SK-MEL-5 (cell line): ENCODE measurements at regions not wholly inside any gene's neighbourhood (a gene's known extent, or its start where the extent isn't known, plus 50 kb on each side); places are given as distances from the start of the nearest gene placed in this dataset.
"Not testable (repeated sequence)": the region's sequence is repeated elsewhere in the genome, so short reads cannot be mapped to it uniquely, and the experiment has no call there.

Experiments used
- DNase-seq: peaks from one replicate; pipeline ENCODE4 v3.0.0-alpha.2; 2016; ENCODE audit warnings: low read depth, low spot score
- in situ Hi-C: cut with HindIII; loops from 2 replicates; pipeline ENCODE4 v1.10.0; 2016; ENCODE audit warnings: low sequenced_read_pairs, high pct_unique_total_duplicates, low pct_unique_long_range_greater_than_20kb

DNA sequence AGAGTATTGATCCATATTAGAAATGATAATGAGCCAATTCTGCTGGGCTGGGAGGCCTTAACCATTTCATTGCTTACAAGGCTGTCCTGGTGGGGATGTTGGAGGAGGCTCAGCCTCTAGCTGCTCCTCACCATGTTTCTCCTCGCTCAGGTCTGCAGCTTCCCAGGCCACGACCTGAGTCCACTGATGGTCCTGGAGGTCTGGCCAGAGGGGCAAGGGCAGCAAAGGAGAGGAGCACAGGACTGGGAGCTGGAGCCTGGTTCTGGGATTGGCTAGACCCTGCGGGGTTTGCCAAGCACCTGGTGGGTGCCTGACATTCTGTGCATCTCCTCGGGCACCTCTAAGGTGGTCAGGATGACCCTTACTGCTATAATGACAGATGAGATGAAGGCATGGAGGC lies 92.6 kb downstream of the KIF26A start:
- in situ Hi-C loops: no loop called here
- DNase-seq: no peak

DNA sequence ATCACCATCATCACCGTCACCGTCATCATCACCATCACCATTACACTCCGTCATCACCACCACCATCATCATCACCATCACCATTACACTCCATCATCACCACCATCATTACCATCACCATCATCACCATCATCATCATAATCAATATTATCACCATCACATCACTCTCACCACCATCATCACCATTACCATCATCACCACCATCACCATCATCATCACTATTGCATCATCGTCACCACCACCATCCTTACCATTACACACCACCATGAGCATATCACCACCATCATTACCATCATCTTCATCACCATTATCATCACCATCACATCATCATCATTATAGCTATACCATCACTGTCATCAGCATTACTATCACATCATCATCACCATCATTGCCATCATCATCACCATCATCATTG lies 93.7 kb downstream of the KIF26A start:
- DNase-seq: no peak
- in situ Hi-C loops: no loop called here

DNA sequence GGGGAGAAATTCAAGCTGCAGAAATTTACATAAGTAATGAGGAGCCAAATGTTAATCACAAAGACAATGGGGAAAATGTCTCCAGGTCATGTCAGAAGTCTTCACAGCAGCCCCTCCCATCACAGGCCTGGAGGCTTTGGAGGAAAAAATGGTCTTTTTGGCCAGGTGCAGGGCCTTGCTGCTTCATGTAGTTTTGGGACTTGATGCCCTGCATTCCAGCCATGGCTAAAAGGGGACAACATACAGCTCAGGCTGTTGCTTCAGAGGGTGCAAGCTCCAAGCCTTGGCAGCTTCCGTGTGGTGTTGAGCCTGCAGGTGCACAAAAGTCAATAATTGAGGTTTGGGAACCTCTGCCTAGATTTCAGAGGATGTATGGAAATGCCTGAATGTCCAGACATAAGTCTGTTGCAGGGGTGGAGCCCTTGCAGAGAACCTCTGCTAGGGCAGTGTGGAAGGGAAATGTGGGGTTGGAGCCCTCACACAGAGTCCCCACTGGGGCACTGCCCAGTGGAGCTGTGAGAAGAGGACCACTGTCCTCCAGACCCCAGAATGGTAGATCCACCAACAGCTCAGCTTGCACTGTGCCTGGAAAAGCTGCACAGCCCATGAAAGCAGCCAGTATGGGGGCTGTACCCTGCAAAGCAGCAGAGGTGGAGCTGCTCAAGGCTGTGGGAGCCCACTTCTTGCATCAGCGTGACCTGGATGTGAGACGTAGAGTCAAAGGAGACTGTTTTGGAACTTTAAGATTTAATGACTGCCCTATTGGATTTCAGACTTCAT lies 95.8 kb downstream of the KIF26A start:
- in situ Hi-C loops, DNase-seq: not testable (repeated sequence)

DNA sequence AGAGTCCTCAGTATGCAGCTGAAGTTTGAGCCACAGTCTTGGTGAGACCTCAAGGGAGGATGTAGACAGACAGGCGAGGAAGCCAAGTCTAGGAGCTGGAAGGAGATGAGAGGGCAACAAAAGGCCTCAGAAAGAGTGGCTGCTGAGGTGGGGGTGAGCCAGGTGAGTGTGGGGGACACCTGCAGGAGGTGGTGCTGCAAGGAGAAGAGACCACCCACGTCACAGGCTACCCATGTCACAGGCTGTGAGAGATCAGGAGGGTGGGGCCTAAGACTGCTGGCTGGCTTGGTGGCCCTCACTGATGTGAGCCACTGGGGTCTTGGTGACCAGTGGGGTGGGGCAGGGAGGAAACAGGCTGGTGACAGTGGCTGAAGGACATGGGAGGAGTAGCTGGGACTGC lies 97.3 kb downstream of the KIF26A start:
- DNase-seq: no peak
- in situ Hi-C loops: no loop called here

DNA sequence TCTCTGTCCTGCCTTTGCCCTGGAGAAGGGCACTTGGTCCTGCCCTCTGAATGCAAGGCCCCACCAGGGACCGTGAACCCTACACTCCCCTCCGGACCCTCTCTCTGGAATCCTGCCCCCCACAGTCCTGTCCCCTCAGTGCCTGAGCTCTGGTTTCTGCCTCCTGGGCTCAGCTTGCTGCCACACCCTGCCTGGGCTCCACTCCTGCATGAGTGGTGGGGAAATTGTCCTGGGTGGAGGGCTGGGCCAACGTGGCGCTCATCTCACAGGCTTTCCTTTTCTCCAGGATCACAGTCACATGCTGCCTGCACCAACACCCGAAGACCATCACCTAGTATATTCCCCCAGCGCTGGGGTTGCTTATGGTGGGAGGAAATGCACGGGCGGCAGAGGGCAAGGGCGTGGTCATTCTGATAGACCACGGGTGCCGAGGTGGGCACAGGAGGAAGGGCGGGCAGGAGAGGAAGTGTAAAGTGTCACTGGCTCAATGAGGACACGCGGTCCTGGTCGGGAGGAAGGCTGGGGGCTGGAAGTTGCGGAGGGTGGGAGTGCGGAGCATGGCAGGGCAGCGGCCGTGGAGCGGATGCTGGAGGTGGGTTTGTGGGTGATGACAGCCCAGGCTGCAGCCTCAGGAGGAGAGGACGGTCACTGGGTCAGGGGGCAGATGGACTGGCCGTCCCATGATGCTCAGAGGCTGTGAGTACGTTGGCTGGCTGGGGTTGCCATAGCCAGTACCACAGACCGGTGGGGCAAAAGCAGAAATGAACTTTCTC lies 99.5 kb downstream of the KIF26A start:
- DNase-seq: no peak
- in situ Hi-C loops: no loop called here

DNA sequence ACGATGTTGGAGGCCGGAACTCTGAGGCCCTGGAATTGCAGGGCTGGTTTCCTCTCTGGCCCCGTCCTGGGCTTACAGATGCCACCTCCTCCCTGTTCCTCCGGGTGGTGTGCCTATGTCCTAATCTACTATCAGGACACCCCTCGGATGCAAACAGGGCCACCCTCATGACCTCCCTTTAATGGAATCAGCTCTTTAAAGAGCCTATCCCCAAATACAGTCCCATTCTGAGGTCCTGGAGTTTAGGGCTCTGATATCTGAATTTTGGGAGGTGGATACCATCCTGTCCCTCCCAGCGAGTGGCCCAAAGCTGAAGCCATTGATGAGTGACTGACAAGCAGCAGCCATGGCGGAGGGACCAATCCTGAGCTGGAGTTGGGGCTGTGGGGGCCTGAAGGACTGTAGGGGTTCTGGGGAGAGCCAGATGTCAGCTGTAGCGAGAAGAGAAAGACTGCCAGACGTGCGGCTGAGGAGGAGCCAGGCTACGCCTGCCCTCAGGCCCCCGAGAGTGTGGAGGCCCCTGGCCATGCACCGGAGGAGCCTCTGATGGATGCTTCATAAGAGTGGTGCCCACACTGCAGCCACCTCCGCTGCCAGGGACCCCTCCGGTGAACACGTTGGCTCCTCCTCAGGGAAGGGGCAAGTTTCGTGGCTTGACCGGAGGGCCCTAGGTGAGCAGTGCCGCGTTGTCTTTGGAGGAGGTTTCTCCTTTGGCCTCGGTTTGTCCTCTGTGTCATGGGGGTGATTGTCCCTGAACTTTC lies 100.2 kb downstream of the KIF26A start:
- no peak for DNase-seq
- in situ Hi-C loops: no loop called here

DNA sequence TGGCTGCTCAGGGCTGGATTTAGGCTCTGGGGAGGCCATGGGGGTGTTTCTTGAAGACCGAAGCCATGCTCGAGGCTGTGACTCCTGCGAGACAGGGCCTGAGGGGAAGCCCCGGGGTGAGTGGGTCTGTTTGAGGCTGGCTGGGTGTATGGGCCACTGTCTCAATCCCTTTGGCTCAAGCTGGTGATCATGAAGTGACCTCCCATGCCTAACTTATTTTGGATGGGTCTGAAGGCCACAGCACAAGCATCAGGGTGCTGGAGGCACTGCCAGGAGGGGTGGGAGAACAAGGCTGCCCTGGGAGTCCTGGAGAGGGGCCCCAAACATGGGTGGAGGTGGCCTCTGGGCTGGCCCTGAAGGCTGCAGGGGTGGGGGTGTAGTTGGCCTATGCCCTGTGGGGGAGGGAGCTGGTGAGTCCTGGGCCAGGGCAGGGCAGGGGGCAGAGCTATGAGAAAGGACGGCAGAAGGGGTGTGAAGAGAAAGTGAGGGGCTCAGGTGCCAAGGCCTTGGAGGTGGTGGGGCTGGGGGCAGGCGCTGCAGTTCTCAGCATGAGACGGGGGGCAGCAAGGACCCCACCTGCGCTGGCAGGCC lies 100.9 kb downstream of the KIF26A start:
- DNase-seq: no peak
- in situ Hi-C loops: no loop called here

DNA sequence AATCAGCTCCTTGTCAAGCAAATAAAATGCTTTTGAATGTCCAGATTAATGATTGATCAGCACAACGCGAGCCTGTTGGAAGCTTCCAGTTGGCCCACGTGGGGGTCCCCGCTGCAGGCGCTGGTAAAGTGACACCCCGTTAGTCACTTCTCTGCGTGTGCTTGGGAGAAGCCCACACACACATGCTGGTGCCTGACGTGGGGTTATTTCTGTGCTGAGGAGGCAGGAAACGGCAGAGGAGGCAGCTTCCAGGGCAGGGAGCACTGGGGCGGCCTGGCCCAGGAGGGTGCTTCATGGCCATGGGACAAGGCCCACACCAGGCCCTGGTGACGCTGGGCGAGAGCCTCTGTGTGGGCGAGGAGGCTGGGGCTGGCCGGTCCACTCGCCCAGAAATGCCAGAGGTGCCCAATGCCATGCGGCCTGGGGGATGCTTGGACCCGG lies 101.5 kb downstream of the KIF26A start:
- no peak for DNase-seq
- in situ Hi-C loops: no loop called here

DNA sequence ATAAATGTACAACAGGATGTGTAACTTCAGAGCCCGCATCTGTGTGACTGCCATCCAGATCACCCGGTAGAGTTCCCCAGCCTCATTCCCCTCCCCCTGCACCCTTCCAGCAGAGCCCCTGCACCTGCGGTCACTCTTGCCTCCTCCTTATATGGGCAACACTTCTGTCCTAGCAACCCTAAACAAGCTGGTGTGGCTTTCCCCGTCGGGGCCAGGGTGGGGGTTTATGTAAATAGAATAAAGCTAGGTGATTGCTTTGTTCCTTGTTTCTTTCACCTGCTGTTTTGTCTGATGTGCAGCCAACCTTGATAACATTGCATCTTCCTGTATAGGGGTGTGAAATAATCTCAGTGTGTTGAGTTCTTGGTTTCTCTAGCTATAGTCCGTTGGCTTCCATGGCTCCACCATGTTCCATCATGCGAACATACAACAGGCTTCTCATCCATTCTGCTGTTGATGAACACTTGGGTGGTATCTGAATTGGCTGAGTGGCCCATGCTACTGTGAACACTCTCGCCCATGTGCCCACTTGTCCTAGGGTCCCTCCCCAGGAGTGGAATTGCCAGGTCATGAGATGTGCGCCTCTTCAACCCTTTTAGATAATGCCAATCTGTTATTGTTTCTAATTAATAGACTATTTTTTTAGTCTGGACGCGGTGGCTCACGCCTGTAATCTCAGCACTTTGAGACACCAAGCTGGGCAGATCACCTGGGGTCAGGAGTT lies 102.2 kb downstream of the KIF26A start:
- in situ Hi-C loops: no loop called here
- DNase-seq: no peak

DNA sequence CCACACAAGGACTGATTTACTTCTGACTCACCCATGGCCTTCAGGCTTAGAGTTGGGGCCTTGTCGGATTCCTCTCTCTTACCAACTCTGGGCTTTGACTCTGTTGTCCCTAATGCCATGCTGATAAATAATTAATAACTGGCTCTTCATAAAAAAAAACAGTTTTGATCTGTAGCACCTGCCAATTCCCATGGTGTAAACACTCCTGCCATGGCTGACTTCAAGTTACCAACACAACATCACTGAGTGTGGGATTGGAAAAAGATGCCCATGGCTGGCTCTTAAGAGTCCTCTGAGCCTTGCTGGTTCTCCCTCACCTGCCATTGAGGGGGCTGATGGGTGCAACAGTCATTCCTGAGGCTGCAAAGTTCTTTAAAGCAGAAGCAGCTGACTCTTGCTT lies 104.8 kb downstream of the KIF26A start:
- no peak for DNase-seq
- in situ Hi-C loops: no loop called here

DNA sequence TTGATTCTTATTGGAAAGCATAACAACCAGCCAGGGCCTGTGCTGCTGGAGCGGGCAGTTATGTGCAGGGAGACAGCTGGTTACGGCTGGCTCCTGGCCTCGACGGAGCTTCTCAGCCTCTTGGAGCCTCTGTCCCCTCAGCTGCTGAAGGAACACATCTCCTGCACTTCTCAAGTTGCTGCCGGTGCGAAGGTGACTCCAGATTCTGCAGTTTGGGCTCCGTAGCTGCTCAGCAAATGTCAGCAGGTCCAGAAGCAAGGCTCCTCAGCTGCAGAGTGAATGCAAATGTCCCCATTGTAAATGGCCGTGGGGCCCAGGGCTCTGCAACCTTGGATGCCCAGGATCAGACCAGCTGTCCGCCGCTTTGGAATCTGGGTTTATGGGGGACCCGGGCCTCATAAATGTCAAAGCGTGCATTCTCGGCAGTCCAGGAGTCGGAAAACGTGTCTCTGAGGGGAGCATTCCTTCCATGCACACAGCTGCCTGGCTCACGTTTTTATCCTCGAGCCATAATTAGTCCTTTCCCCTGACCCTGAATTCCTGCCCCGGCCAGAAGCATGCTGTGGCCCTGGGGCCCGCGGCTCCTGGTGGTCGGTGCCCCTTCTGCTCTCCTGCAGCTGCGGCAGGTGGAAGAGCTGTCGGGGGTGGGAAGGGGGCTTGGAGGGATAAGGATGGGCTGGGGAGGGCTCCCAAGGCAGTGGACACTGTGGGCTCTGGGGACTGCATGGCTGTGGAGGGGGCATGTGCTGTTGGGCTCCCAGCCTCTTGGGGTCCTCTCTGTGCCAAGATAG lies 106.0 kb downstream of the KIF26A start:
- in situ Hi-C loops: no loop called here
- DNase-seq: no peak

DNA sequence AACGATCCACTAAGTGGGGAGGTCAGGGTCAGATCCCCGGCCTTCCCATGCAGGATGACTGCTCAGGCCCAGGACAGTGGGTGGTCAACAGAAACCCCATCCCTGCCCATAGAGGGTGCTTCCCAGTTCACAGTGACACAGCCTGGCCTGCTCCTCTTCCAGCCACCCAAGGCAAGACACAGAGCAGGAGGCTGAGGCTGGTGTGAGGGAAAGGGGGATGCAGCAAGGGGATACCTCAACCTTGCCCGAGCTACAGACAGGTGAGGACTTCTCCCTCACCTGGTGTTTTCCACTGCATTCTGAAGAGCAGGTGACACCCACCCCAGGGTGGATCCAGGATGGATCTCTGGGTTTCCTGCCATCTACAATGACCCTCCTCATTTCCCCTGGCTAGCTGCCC lies 106.7 kb downstream of the KIF26A start:
- in situ Hi-C loops: no loop called here
- no peak for DNase-seq

DNA sequence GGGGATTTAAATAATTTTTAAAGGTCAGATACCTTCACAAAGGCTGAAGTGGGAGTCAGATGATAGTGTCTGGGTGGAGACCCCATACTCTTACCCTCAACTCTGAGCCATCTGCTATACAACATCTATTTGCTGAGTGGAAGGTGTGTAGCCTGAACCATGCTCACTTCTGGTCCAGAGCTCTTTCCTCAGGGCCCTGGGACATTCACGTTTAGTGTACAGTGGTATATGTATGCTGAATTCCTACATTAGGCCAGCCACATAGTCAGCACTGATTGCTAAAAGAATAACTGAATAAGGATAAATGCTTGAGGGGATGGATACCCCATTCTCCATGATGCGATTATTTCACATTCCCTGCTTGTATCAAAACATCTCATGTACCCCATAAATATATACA lies 107.3 kb downstream of the KIF26A start:
- in situ Hi-C loops: no loop called here
- no peak for DNase-seq

DNA sequence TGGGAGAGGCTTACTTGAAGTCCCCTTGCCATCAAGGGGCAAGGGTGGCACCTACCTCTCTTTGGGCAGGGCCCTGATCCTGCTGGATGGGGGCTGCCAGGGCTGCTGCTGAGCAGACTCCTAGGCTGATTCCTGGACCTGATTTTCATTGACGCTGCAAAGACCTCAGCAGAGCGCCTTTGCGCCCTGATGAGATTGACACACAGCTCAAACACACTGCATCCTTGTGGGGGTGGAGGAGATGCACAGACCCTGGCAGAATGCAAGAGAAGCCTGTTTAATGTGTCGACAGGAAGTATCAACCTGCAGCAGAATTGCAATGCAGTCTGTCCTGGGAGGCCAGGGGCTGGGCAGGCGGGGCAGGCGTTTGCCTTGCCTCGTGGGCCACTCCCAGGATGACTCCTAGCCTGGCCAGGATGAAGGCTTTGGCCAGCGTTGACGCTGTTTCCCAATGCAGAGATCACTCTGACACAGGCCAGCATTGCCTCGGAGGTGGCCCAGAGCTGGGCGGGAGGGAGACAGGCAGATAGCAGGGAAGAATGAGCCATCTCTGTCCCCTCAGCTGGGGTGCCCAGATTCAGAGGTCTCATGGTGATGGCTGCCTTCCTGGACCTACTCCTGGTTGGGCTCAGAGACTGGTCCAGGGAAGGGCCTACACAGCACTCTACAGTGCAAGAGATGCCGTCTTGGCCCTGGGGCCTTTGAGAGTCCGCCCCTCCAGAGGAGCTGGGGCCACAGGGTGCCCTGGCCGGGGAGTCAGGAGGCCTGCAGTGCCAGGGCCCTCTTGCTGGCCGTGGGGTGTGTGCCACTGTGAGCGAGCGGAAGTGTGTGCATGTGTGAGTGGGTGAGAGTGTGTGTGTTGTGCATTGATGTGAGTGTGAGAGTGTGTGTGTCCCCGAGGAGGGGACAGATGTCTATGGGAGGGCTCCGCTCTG lies 108.3 kb downstream of the KIF26A start:
- no peak for DNase-seq
- in situ Hi-C loops: no loop called here

DNA sequence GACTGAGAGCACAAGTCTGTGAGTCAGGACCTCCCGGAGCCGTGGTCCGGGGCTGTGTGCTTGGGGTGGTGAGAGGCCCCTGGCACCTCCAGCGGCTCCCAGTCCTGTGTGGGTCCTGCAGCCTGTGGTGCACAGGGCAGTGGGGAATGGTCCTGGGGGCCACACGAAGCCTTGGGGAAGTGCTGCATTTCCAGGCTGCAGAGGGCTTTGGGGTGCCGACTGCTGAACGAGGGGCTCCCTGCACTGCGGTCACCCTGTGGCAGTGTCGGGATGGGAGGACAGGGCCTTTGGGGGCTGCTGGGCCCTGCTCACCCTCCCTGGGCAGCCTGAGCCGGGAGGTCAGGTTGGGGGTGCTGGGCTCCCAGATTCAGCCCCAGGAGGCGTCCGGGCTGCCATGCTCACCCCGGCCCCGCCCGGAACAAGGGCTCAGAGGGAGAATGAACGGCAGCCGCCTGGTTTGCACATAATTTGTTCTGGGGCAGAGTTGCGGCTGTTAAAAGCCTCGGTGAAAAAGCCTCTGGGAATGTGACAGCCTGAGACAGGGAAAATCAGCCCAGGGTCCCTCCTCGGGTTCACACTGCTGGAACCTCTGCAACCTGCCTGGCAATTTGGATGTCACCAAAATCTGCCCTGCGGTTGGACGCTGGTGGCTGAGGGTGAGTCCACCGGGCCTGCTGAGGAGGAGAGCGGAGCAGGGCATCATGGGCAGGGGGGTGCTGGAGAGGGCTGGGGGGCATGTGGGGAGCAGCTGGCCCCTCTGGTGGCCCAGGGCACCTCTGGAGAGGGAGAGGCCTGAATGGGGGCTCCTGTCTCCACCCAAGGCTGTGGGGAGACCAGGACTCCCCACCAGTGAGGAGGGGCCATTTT lies 109.2 kb downstream of the KIF26A start:
- in situ Hi-C loops: no loop called here
- no peak for DNase-seq
